ENCODE measurements at regions not wholly inside any gene's neighbourhood (a gene's known extent, or its start where the extent isn't known, plus 50 kb on each side); places are given as distances from the start of the nearest gene placed in this dataset.

- Histone ChIP-seq H3K27me3 (ENCODE audit: control insufficient read depth, insufficient read depth, low read length) (peaks cover under 1% of the 10 kb centered on the region; the same call in 1 of the 2 replicates), H3K4me3 (ENCODE audit: low read depth, low read length) (no peak overlapping the region), H3K36me3 (ENCODE audit: control insufficient read depth, insufficient read depth, low read length) (no peaks in the 10 kb centered on the region)
- CTCF ChIA-PET = interaction anchor here (0.6 kb wide), 1 partner anchor 46 kb away, joined by 3 read pairs; no protein-coding TSS in a partner anchor
- TF ChIP-seq CTCF (IDR thresholded peaks at IDR 0.05; ENCODE audit: insufficient read depth, low read depth, low read length) = 0 out of 2 replicates have a peak, but pooled peaks have one; percentile 10
- POLR2A ChIA-PET = no interaction called here
- DNase-seq (ENCODE audit: low read depth) = no peak
These were observed 51.8 kb upstream of the CHST3 start for GRCh38 chr10:71912431-71912830.

GRCh38 chr10:71911296-71911953, 52.8 kb upstream of the CHST3 start:
- H3K36me3 ChIP-seq (ENCODE audit: control insufficient read depth, insufficient read depth, low read length) = no peaks in the 10 kb centered on the region
- CTCF ChIA-PET = interaction anchor here (0.9 to 1.0 kb wide), 2 partner anchors 15 to 45 kb away, joined by 3 read pairs; no protein-coding TSS in a partner anchor
- no peak for DNase-seq (ENCODE audit: low read depth)
- no peak overlapping the region for H3K4me3 ChIP-seq (ENCODE audit: low read depth, low read length)
- peaks cover 3% of the 10 kb centered on the region; the same call in 1 of the 2 replicates for H3K27me3 ChIP-seq (ENCODE audit: control insufficient read depth, insufficient read depth, low read length)
- TF ChIP-seq CTCF (IDR thresholded peaks at IDR 0.05; ENCODE audit: insufficient read depth, low read depth, low read length) = no peak
- POLR2A ChIA-PET = no interaction called here

- H3K4me3 ChIP-seq (ENCODE audit: low read depth, low read length) = no peak overlapping the region
- ChIA-PET POLR2A (no interaction called here), CTCF (interaction anchor here (0.6 to 1.9 kb wide), 2 partner anchors 13 to 47 kb away, joined by 3 to 8 read pairs; no protein-coding TSS in a partner anchor)
- DNase-seq (ENCODE audit: low read depth) = no peak
- TF ChIP-seq CTCF (IDR thresholded peaks at IDR 0.05; ENCODE audit: insufficient read depth, low read depth, low read length) = no peak
- peaks cover 3% of the 10 kb centered on the region; the same call in 1 of the 2 replicates for H3K27me3 ChIP-seq (ENCODE audit: control insufficient read depth, insufficient read depth, low read length)
- H3K36me3 ChIP-seq (ENCODE audit: control insufficient read depth, insufficient read depth, low read length) = no peaks in the 10 kb centered on the region
These were observed 54.7 kb upstream of the CHST3 start for GRCh38 chr10:71909399-71910083.

GRCh38 chr10:71908998-71909397, 55.2 kb upstream of the CHST3 start:
- CTCF ChIA-PET = interaction anchor here (1.9 kb wide), 1 partner anchor 13 kb away, joined by 8 read pairs; no protein-coding TSS in a partner anchor

More at GRCh38 chr10:71908998-71909397, 55.2 kb upstream of the CHST3 start:
- Histone ChIP-seq H3K27me3 (ENCODE audit: control insufficient read depth, insufficient read depth, low read length) (peaks cover 3% of the 10 kb centered on the region; the same call in 1 of the 2 replicates), H3K4me3 (ENCODE audit: low read depth, low read length) (no peak overlapping the region), H3K36me3 (ENCODE audit: control insufficient read depth, insufficient read depth, low read length) (no peaks in the 10 kb centered on the region)
- no peak for DNase-seq (ENCODE audit: low read depth)
- no peak for TF ChIP-seq CTCF (IDR thresholded peaks at IDR 0.05; ENCODE audit: insufficient read depth, low read depth, low read length)
- POLR2A ChIA-PET = no interaction called here

Data from BJ (cell line).